LHCN-M2 (cell line): ENCODE measurements at regions not wholly inside any gene's neighbourhood (a gene's known extent, or its start where the extent isn't known, plus 50 kb on each side); places are given as distances from the start of the nearest gene placed in this dataset.
A peak's percentile ranks its signal among the peaks of the same experiment; 100 is the strongest.

Experiments used
- DNase-seq: peaks from one replicate; pipeline ENCODE4 v3.0.0-alpha.2; 2012; ENCODE audit warnings: low read depth

DNA sequence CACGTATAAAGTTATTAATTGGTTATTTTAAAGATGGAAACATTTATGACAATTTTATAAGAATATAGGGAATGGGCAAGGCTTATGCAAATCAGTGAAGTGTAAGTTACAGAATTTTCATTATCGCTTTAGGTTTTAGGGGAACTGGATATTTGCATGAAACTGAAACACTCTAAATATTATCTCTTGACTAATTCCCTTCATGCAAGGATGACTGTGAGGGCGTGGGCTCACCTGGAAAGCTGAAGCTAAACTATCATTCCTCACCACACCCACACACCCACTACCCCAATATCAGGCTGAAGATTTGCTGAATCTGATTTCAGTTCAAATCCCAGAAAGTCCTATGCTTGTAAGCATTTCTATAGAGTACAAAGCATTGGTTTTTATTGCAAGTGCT is 81.7 kb upstream of the ARHGAP24 start:
- DNase-seq = no peak

GRCh38 chr4:85398276-85398675 is 76.7 kb upstream of the ARHGAP24 start:
- peak; percentile 55 for DNase-seq

GRCh38 chr4:85399270-85399669 is 75.7 kb upstream of the ARHGAP24 start:
- peak; percentile 7 for DNase-seq

GRCh38 chr4:85402371-85402770 is 72.6 kb upstream of the ARHGAP24 start:
- peak; percentile 56 for DNase-seq

DNA sequence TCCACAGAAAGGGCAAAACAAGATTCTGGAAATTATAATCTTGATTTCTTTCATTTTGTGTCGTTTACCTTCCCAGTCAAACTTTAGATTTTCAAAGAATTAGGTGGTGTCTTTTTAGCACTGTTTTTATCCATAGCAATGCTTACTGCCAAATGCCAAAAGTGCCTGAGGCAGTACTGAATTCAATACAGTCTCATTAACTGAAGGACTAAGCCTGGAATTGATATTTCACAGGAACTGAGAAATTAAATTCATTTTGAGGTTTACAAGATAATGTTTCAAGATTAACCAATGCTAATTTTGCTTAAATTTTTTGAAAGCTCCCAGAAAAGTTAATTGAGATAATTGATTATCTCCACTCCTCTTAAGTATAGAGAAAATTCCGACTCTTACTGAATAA is 68.8 kb upstream of the ARHGAP24 start:
- DNase-seq = no peak

GRCh38 chr4:85407546-85407945 is 67.4 kb upstream of the ARHGAP24 start:
- no peak for DNase-seq

GRCh38 chr4:85408301-85408700 is 66.6 kb upstream of the ARHGAP24 start:
- DNase-seq = no peak

DNA sequence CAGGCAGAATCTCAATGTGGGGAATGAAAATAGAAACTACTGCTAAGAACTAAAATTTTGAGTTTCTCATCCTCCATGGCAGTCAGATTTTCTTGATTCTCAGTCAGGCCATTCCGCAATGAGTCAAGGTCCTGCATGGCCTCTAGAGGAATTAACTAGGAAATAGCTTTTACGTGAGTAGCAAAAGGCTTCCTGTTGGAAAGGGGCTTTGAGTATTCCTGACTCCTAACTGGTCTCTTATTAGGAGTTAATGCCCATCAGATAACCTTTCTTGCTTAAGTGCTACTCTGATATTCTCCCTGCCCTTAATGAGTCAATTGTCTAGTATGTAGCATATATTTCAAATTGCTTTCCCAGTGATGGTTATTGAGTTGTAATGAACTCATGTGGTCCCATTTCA is 65.7 kb upstream of the ARHGAP24 start:
- DNase-seq = no peak

DNA sequence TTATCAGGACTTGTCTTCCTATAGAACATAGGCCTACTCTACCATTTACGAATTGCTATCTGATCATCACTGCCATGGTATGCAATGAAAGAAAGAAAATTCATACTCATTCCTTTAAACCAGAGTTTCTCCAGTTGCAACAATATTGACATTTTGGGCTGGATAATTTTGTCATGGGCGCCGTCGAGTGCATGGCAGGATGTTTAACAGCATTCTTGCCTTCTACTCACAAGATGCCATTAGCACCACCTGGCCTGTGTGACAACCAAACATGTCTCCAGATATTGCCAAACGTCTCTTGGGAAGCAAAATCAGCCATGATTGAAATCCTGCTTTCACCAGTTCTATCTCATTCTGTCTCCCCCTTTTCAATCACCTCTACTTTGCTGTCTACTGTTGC is 63.6 kb upstream of the ARHGAP24 start:
- DNase-seq = no peak

GRCh38 chr4:85414972-85415371 is 60.0 kb upstream of the ARHGAP24 start:
- DNase-seq = no peak

DNA sequence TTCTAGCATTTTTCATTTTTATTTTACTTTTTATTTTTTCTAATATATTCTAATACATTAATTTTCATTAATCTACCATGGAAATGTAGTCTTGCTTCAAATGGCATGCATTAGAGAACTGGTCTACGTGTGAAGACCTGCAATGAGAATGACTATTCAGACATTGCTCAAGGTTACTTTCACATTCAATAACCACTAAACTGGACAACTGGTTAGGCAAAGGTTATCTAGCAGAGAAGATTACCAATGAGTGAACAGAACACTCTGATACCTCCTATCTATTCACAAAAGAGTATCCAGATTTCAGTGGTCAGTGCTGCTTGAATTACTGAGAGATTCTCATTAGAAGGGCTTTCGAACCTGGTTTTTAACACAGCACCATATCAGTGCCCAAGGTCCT is 58.9 kb upstream of the ARHGAP24 start:
- no peak for DNase-seq

DNA sequence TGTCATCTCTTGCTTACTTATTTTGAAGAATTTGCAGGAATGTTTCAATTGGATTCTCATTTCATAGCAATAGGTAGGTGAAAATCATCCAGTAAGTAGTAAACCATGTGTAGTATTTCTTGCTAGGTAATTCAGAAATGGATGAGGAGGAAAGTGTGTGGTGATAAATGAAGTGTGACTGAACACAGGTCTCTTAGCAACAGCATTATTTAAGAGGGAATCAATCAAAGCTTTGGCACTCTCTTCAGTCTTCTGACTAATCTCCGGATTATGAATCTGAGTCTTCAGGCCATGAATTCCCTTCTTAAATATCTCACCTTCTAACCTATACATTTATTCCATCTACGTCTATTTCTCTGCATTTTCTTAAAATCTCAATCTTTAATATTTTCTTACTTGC is 55.8 kb upstream of the ARHGAP24 start:
- no peak for DNase-seq

DNA sequence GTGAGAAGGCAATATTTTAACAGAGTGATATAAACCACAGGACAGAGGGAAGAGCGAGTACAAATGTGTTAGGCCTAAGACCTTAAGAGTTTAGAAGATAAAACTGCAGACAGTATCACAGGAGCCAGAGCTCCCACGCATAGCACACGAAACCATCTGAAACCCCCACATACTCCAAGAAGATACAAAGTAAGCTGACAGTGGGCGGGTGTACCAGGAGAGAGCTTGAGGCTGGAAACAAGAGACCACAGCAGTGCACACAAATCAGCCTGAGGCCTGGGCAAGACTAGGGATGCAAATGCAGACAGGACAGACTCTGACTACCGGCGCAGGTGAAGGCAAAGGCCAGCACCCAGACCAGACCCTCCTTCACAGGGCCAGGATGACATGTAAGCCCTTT is 54.1 kb upstream of the ARHGAP24 start:
- DNase-seq = no peak

- peak; percentile 74 for DNase-seq
Observed at GRCh38 chr4:85423431-85423830, 51.5 kb upstream of the ARHGAP24 start.
